Activated naive CD8-positive, alpha-beta T cell treated with anti-CD3 and anti-CD28 coated beads, Interleukin-2, amount 50 U/mL, for 24 hours (primary cell): ENCODE measurements at regions not wholly inside any gene's neighbourhood (a gene's known extent, or its start where the extent isn't known, plus 50 kb on each side); places are given as distances from the start of the nearest gene placed in this dataset.
A peak's percentile ranks its signal among the peaks of the same experiment; 100 is the strongest.

Source experiments
- ATAC-seq: fragments of 150-1000 bp; cut with Tn5 transposase; one replicate; pipeline ENCODE4 v1.10.0; 2021
- DNase-seq: peaks from one replicate; pipeline ENCODE4 v3.0.0; 2021
- H3K27ac Mint-ChIP-seq: one replicate; pipeline ENCODE4 v1.8.0; 2021; ENCODE audit warnings: mild to moderate bottlenecking, mixed read lengths
- H3K27me3 Mint-ChIP-seq: one replicate; pipeline ENCODE4 v1.8.0; 2021; ENCODE audit warnings: mixed read lengths
- H3K36me3 Mint-ChIP-seq: one replicate; pipeline ENCODE4 v1.8.0; 2021; ENCODE audit warnings: low read depth, mixed read lengths
- H3K4me1 Mint-ChIP-seq: one replicate; pipeline ENCODE4 v1.8.0; 2021; ENCODE audit warnings: mixed read lengths
- H3K4me3 Mint-ChIP-seq: one replicate; pipeline ENCODE4 v1.8.0; 2021; ENCODE audit warnings: mild to moderate bottlenecking, moderate library complexity, mixed read lengths
- H3K9me3 Mint-ChIP-seq: one replicate; pipeline ENCODE4 v1.8.0; 2021; ENCODE audit warnings: mixed read lengths

DNA sequence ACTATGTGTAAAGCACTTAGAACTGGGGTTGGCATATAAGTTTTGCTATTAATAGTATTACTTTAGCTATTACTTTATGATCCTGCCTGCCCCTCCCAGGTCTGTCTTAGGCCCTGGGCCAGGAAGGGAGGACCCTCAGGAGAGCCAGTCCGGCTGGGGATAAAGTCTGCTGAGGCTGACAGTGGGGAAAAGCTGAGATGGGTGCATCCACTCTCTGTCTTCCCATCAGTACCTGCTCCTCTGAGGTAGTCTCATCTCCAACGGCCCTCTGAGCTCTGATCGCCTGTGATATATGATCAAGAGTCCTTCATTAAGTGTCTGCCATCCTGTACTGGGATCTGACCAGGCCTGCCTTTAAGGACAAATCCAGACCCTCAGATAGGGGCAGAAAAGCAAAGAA, 156.5 kb upstream of the PJA1 start:
- Mint-ChIP-seq H3K36me3 (no peaks in the 10 kb centered on the region), H3K4me1 (no peaks in the 10 kb centered on the region)
- no peak for DNase-seq

DNA sequence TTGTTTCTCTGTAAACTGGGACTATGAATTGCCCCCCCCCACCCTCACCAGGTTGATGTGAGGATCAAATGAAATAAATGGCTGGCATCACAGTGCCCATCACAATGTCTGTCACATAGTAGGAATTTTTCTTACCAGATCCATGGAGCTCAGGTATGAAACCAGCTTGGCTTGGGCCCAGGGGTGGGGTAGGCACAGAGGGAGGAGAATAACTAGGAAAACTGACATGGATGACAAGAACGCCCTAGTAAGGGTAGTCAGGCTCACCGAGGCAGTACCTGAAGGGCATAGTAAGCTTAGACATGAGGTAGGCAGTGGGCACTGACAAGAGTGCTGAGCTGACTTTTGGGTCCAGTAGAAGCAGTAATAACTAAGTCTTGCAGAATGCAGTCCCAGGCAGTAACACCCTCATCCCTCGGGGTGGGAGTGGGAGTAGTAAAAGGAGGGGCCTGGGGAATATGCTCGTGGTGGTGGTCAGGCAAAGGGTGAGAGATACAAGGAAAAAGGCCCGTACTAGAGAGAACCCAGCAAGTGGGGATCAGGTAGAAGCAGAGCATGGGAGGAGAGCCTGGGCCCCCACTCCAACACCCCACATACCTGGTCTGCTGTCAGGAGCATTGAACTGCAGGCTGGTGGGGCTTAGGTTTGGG, 155.9 kb upstream of the PJA1 start:
- no peak for DNase-seq
- H3K9me3 Mint-ChIP-seq = no peaks in the 10 kb centered on the region
- no peaks in the 10 kb centered on the region for H3K27me3 Mint-ChIP-seq
- H3K27ac Mint-ChIP-seq = no peak overlapping the region
- H3K4me3 Mint-ChIP-seq = no peak overlapping the region
- H3K4me1 Mint-ChIP-seq = no peaks in the 10 kb centered on the region
- no peaks in the 10 kb centered on the region for H3K36me3 Mint-ChIP-seq
- no peak for ATAC-seq

More for the DNA sequence above, 156.5 kb upstream of the PJA1 start:
- no peak overlapping the region for H3K4me3 Mint-ChIP-seq
- ATAC-seq = no peak
- H3K9me3 Mint-ChIP-seq = no peaks in the 10 kb centered on the region
- H3K27me3 Mint-ChIP-seq = no peaks in the 10 kb centered on the region
- no peak overlapping the region for H3K27ac Mint-ChIP-seq

DNA sequence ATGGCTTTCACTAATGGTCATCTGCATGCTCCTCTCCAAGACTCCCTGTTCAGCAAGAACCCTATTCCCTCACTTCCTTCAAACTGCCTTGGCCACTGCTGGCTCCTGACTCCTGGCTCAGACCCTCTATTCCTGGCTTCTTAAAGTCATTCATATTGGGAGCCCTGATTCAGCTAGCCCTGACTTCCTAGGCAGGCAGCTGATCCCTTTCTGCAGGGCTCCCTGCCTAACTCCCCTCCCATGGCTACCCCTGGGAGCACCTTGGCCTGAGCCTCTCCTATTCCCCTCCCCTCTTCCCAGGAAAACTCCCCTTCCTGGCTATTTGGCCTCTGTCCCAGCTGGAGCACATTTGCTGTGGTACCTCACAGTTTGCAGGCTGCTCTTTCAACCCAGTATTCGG, 154.9 kb upstream of the PJA1 start:
- Mint-ChIP-seq H3K9me3 (no peaks in the 10 kb centered on the region), H3K4me3 (no peak overlapping the region), H3K4me1 (no peaks in the 10 kb centered on the region), H3K27ac (no peak overlapping the region), H3K36me3 (no peaks in the 10 kb centered on the region), H3K27me3 (no peaks in the 10 kb centered on the region)
- DNase-seq (no peak), ATAC-seq (no peak)

DNA sequence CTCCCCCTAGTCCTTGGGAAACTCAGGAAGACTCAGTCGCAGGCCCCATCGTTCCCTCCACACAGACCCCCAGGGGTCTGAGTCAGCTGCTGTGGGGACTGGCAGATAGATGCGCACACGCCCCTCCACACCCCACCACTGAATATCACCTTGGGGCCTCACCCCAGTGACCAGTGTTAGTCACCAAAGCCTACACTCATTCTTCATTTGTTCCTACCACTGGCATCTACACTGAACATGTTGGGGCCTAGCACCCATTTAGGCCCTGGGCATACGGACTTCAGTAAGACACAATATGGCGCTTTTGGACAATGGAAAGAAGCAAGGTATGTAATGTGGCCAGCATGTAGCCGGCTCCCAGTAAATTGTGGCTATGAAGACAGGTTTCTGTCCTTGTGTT, 154.1 kb upstream of the PJA1 start:
- ATAC-seq (peak; percentile 24), DNase-seq (no peak)
- Mint-ChIP-seq H3K4me1 (no peaks in the 10 kb centered on the region), H3K27ac (no peak overlapping the region), H3K36me3 (no peaks in the 10 kb centered on the region), H3K27me3 (no peaks in the 10 kb centered on the region), H3K9me3 (no peaks in the 10 kb centered on the region), H3K4me3 (no peak overlapping the region)

DNA sequence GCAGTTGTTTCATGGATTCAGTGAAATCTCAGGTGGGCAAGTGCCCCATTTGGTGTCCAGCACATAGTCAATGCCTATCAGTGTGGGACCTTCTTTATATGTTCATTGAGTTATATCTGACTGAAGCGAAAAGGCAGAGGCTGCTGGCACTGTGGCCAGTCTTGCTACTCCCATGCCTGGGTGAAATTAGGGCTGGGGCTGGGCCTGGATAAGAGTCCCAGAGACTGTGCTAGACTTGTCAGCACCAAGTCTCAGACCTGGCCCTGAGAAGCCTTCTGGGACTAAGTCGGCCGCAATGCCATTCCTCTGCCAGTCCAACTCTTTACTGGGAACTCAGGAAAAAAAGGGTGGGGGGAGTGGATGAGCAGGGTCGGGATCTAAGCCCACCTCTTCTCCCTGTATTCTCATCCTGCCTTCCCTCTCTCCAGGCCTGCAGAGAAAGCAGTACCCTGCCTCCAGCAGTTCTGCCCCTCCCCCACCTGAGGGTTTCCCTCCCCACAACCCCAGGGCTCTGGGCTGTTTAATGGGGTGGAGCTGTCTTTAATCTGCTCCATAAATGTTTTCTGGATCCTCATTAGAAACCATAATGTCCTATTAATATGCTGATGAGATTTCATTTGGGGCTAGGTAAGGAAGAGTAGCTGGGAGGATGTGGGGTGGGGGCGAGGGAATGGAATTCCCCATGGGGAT, 153.5 kb upstream of the PJA1 start:
- Mint-ChIP-seq H3K9me3 (no peaks in the 10 kb centered on the region), H3K27me3 (no peaks in the 10 kb centered on the region), H3K27ac (no peak overlapping the region), H3K36me3 (no peaks in the 10 kb centered on the region), H3K4me1 (no peaks in the 10 kb centered on the region), H3K4me3 (no peak overlapping the region)
- DNase-seq (no peak), ATAC-seq (no peak)

DNA sequence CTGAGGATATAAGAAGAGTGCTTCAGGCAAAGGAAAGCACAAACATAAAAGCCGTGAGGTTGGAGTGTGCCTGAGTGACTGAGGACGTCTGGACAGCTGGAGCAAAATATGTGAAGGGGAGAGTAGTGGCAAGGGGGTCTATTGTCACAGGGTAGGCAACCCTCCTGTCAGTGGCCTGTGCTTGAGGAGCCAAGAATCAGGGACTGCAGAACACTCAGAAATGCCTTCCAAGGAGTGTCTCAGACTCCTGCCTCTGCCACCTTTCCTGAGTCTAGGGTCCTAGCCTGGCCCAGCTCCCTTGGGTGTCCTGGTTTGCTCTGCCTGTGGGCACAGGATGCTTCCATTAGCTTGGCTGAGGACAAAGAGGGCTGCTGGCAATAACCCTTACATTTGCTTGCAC, 152.5 kb upstream of the PJA1 start:
- DNase-seq = no peak
- Mint-ChIP-seq H3K4me3 (no peak overlapping the region), H3K27me3 (no peaks in the 10 kb centered on the region), H3K36me3 (no peaks in the 10 kb centered on the region), H3K9me3 (no peaks in the 10 kb centered on the region), H3K27ac (no peak overlapping the region), H3K4me1 (no peaks in the 10 kb centered on the region)
- ATAC-seq = no peak

DNA sequence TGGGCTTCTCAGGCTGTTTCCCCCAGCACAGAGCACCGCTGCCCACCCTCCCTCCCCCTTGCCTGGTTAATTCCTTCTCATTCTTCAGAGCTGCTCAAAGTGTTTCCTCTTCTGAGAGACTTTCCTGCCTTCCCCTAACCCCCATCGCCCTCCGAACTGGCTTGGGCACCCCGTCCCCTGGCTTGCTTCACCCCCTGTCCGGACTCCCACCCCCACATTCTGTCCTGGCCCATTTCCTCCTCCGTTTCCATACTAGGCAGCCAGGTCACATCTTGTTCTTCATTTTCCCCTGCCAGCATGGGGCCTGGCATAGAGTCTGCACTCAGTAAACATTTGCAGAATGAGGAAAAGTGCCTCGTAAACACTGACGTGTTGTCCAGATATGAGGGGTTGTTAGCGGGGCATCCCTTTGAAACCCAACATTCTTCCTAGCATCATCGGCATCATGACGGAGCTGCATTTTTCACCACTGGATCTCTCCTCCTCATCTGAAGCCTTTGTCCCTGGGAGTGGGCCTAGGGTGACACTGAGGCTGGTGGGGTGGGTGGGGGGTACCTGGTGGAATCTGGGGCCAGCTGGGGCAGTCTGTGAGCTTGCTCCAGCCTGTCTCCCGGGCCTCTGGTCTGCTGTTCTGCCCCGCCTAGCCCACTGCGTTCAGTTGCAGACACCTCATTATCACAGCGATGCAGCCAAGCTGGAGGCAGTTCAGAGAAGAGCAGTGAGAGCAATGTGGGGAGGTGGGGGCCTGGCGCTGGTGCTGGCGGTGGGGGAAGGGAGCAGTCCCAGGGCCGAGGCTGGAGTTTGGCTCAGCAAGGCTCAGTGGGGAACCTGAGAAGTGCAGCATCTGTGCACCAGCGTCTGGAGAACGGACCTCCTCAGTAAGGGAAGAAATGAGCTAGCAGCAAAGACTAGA, 149.4 kb upstream of the PJA1 start:
- ATAC-seq (no peak), DNase-seq (no peak)
- Mint-ChIP-seq H3K4me1 (no peaks in the 10 kb centered on the region), H3K36me3 (no peaks in the 10 kb centered on the region), H3K4me3 (no peak overlapping the region), H3K27ac (no peak overlapping the region), H3K9me3 (no peaks in the 10 kb centered on the region), H3K27me3 (no peaks in the 10 kb centered on the region)

DNA sequence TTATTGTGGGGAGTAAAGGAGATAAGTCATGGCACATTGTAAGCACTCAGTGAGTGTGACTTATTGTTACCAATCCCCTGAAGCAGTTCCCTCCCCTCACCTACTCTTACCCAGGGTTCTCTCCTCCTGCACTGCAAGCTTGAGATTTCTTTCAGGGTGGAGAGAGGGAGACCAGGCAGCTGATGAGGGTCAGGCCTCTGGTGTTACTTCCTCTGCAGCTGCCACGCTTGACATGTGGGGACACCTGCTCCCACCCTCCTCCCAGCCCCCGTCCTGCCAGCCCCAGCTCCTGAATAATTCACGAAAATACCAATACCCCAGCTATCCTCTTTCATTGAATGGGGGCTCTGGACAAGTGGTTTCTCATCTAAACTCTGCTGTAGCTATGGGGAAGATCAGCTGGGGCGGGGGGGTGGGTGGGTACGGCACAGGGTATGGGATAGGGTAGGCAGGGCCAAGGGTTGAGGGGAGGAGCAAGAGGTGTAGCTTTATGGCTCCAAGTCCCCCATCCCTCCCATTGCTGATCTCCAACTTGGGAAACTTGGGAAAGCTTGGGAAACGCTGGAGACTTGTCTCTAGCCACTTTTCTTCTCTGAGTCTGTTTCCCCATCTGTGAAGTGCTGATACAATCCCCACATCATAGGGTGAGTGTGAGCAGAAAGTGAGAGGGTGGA, 148.5 kb upstream of the PJA1 start:
- H3K27ac Mint-ChIP-seq = no peak overlapping the region
- H3K27me3 Mint-ChIP-seq = no peaks in the 10 kb centered on the region
- no peak for ATAC-seq
- H3K9me3 Mint-ChIP-seq = no peaks in the 10 kb centered on the region
- no peaks in the 10 kb centered on the region for H3K36me3 Mint-ChIP-seq
- no peak overlapping the region for H3K4me3 Mint-ChIP-seq
- no peaks in the 10 kb centered on the region for H3K4me1 Mint-ChIP-seq
- DNase-seq = no peak

DNA sequence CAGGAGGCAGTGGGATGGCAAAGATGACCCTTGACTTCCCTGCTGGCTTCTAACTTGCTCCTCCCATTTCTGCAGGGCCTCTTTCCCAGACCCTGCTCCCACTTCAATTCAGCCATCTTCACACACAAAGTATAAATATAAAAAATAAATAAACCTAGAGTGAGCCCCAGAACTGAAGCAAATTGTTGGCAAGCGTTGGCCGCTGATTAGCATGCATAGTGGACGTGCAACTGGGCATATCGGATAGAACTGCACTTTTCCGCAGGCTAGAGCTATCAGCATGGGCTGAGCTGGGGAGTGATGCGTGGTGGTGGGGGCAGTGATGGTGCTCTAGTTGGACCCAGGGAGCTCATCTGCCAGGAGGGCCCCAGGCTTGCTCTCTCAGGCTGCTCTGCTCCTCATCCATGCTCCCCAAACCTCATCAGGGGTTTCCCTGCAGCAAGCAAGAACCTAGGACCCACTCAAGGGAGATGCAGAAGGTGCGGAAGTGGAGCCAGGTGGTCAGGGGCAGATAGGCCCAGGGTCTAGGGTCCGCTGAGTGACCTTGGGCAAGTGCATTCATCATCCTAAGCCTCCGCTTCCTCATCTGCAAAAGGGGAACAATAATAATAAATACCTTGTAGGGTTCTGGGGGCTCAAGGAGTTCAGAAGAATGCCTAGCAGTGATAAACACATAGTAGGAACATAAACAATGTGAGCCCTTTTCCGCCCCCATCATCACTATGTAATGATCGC, 146.8 kb upstream of the PJA1 start:
- no peaks in the 10 kb centered on the region for H3K4me1 Mint-ChIP-seq
- DNase-seq = no peak
- H3K36me3 Mint-ChIP-seq = no peaks in the 10 kb centered on the region

DNA sequence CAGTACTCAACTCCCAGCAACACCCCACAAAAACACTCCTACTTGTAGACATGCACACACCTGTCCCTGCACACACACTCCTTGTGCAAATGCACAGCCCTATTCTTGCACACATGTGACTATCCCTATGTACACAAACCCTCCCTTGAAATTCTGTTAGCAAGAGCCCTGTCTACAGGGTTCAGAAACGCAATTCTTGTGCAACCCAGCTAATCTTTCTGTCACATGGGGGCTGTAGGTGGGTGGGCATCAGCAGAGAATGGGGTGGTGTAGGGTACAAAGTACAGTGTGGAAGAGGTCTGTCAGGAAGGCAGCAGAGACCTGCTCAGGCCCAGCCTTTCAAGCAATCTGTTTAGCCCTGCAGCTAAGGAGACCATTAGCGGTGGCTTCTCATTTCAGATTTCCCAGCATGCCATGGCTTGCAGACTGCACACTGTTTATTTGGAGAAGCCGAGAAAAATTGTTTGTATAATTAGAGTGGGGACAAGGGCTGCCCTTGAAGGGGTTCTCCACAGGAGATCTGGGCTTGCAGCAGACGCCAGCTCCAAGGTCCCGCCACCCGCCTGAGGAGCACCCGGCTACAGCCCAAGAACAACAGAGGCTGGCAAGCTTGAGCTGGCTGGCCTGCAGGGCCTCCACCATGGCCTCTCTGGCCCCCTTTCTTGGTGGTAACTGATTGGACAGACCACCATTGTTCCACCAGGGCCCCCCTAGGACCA, 144.0 kb upstream of the PJA1 start:
- DNase-seq (no peak), ATAC-seq (no peak)
- Mint-ChIP-seq H3K36me3 (no peaks in the 10 kb centered on the region), H3K27ac (no peak overlapping the region), H3K4me3 (no peak overlapping the region), H3K27me3 (peaks cover 6% of the 10 kb centered on the region), H3K9me3 (no peaks in the 10 kb centered on the region), H3K4me1 (no peaks in the 10 kb centered on the region)

More for the DNA sequence above, 146.8 kb upstream of the PJA1 start:
- H3K27ac Mint-ChIP-seq = no peak overlapping the region
- H3K27me3 Mint-ChIP-seq = no peaks in the 10 kb centered on the region
- H3K9me3 Mint-ChIP-seq = no peaks in the 10 kb centered on the region
- no peak for ATAC-seq
- no peak overlapping the region for H3K4me3 Mint-ChIP-seq

DNA sequence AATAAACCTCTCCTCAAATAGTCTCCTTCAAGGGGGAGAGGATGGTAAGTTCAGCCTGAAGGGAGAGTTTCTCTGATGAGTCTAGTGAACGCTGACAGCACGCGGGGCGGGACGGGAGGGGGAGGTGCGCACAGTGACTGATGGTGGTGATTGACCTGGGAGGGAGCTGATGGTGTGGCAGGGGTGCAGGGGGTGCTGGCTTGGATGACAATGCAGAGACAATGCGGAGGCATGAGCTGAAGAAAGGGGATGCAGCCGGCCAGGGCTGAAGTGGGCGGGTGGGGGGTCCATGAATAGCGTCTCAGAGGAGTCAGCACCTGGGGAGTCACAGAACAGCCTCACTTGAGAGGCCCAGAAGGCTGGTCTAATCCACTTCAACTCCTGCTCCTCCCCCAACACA, 142.5 kb upstream of the PJA1 start:
- no peaks in the 10 kb centered on the region for H3K9me3 Mint-ChIP-seq
- no peak for DNase-seq

DNA sequence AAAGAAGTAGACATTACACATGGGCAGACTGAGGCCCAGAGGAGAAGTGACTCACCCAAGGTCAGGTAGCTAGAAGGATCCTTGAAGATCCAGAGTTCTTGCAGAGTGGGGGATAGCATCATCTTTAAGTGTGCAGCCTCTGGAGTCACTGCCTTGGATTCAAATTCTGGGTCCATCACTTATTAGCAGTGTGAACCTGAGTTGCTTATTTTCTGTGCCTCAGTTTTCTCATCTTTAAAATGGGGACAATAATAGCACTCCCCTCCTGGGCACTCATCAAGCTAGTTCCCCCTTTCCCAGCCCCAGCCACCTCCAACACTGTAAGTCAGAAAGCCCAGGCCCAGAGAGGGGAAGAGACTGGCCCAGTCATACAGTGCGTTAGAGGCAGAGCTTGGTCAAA, 141.8 kb upstream of the PJA1 start:
- H3K27me3 Mint-ChIP-seq = peaks cover 8% of the 10 kb centered on the region
- ATAC-seq (no peak), DNase-seq (no peak)
- H3K36me3 Mint-ChIP-seq = no peaks in the 10 kb centered on the region
- no peak overlapping the region for H3K4me3 Mint-ChIP-seq
- H3K9me3 Mint-ChIP-seq = no peaks in the 10 kb centered on the region
- no peak overlapping the region for H3K27ac Mint-ChIP-seq
- H3K4me1 Mint-ChIP-seq = no peaks in the 10 kb centered on the region

More for the DNA sequence above, 142.5 kb upstream of the PJA1 start:
- Mint-ChIP-seq H3K27ac (no peak overlapping the region), H3K27me3 (peaks cover 6% of the 10 kb centered on the region), H3K4me1 (no peaks in the 10 kb centered on the region), H3K4me3 (no peak overlapping the region), H3K36me3 (no peaks in the 10 kb centered on the region)
- ATAC-seq = no peak

DNA sequence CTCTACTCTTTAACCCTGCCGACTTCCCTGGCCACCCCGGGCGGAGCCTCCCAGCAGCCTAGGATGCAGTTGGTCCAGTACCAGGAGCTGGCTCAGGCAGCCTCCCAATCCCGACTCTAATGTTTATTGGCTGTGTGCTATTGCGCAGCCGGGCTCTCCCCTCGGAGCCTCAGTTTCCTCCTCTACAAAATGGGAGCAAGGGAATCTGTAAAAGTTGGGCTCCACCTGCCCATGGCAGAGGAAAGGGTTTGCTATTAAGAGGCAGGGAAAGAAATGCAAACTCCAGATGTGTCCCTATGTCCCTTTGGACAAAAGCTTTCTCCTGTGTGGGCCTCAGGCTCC, 140.8 kb upstream of the PJA1 start:
- no peak overlapping the region for H3K27ac Mint-ChIP-seq
- no peak for ATAC-seq
- no peaks in the 10 kb centered on the region for H3K36me3 Mint-ChIP-seq
- H3K9me3 Mint-ChIP-seq = no peaks in the 10 kb centered on the region
- peaks cover 8% of the 10 kb centered on the region for H3K27me3 Mint-ChIP-seq
- H3K4me3 Mint-ChIP-seq = no peak overlapping the region
- DNase-seq = no peak
- no peaks in the 10 kb centered on the region for H3K4me1 Mint-ChIP-seq
